Gastroesophageal sphincter (tissue), 4 donors: ENCODE measurements at regions not wholly inside any gene's neighbourhood (a gene's known extent, or its start where the extent isn't known, plus 50 kb on each side); places are given as distances from the start of the nearest gene placed in this dataset.

ENCODE experiments used
- ATAC-seq: fragments of 150-250 bp; one replicate; pipeline ENCODE4 v1.9.1; 2016; ENCODE audit warnings: mild to moderate bottlenecking, moderate library complexity
- H3K27ac ChIP-seq, 4 donors: fragments of 200-600 bp; sonication (generic) in 3 of 4; 1 replicate in 3 of 4; 2 replicates in 1 of 4; pipeline ENCODE4 v1.5.1; 2016 to 2019
- H3K27me3 ChIP-seq: fragments of 200-600 bp; sonication (generic); one replicate; pipeline ENCODE4 v1.5.1; 2019
- H3K36me3 ChIP-seq, 2 donors: fragments of 200-600 bp; sonication (generic); one replicate each; pipeline ENCODE4 v1.5.1; 2019; ENCODE audit warnings: control low read depth in 1 of 2
- H3K4me1 ChIP-seq, 3 donors: fragments of 200-600 bp; sonication (generic); 1 replicate in 2 of 3; 2 replicates in 1 of 3; pipeline ENCODE4 v1.5.1; 2016 to 2019; ENCODE audit warnings: control low read depth in 2 of 3
- H3K4me3 ChIP-seq, 2 donors: fragments of 200-600 bp; sonication (generic); one replicate each; pipeline ENCODE4 v1.5.1; 2019; ENCODE audit warnings: mild to moderate bottlenecking in 1 of 2, moderate library complexity in 1 of 2
- H3K9me3 ChIP-seq, 3 donors: fragments of 200-600 bp; sonication (generic); one replicate each; pipeline ENCODE4 v1.5.1; 2017 to 2019; ENCODE audit warnings: control low read depth in 2 of 3
- CTCF ChIP-seq, 4 experiments: fragments of 200-600 bp in 2 of 4; fragments of 450-650 bp in 2 of 4; sonication (generic) in 1 of 4; IDR thresholded peaks; one replicate each; pipeline ENCODE4 v1.5.1; 2017 to 2019; ENCODE audit warnings: antibody characterized with exemption in 4 of 4, mild to moderate bottlenecking in 2 of 4, moderate library complexity in 2 of 4
- EP300 ChIP-seq: sonication (generic); formaldehyde crosslinking; IDR thresholded peaks from one replicate; pipeline ENCODE4 v1.6.1; 2017; ENCODE audit warnings: antibody characterized with exemption, mild to moderate bottlenecking
- POLR2A ChIP-seq, 2 donors: fragments of 450-650 bp; IDR thresholded peaks; one replicate each; pipeline ENCODE4 v1.6.1; 2017; ENCODE audit warnings: antibody characterized with exemption in 2 of 2, mild to moderate bottlenecking in 2 of 2, moderate library complexity in 1 of 2
- POLR2AphosphoS5 ChIP-seq: sonication (generic); formaldehyde crosslinking; IDR thresholded peaks from one replicate; pipeline ENCODE4 v1.6.1; 2017; ENCODE audit warnings: antibody characterized with exemption
- WGBS, 2 donors: methylation state at CpG; one replicate each; pipeline ENCODE4 v1.1.5; 2018; ENCODE audit warnings: low coverage in 1 of 2; 5-methylcytosine and 5-hydroxymethylcytosine counted together

DNA sequence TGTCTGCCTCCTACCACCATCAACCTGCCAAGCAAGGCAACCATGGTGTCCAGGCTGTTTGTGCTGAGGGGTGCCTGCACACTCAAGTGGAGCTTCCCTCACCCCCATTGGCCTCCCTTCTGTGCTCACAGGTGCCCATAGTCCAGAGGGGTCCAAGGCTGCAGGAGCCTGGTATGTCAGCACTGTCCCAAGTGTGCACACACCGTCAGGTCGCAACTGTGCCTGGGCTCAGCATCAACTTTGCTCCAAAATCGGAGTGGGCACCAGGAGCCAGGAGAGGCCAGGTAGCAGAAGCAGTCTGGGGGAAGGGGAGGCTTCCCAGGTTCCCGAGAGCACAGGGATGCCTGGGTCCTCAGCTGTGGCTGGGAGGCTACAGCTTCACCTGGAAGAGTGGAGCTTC is 1528.2 kb upstream of the SLC39A10 start:
- Histone ChIP-seq H3K27me3 (no peaks in the 10 kb centered on the region), H3K27ac (no peak overlapping the region), H3K36me3 (no peaks in the 10 kb centered on the region), H3K9me3 (peaks cover 0 to 12% (median 0%) of the 10 kb centered on the region in 3 donors), H3K4me3 (no peak overlapping the region), H3K4me1 (no peaks in the 10 kb centered on the region)
- no CpG with 5 or more reads among the region's 4 CpGs for WGBS, 2 donors
- ATAC-seq: no peak
- no peak for TF ChIP-seq CTCF (IDR thresholded peaks at IDR 0.05)
- TF ChIP-seq POLR2A (IDR thresholded peaks at IDR 0.05): no peak
- no peak for TF ChIP-seq POLR2AphosphoS5

GRCh38 chr2:194126418-194126817 is 1530.6 kb upstream of the SLC39A10 start:
- Histone ChIP-seq H3K9me3 (peaks cover 0 to 12% (median 0%) of the 10 kb centered on the region in 3 donors), H3K4me1 (no peaks in the 10 kb centered on the region), H3K4me3 (no peak overlapping the region), H3K27me3 (no peaks in the 10 kb centered on the region), H3K27ac (no peak overlapping the region), H3K36me3 (no peaks in the 10 kb centered on the region)
- ATAC-seq: no peak
- TF ChIP-seq EP300 (no peak), POLR2AphosphoS5 (no peak), POLR2A (IDR thresholded peaks at IDR 0.05) (no peak), CTCF (IDR thresholded peaks at IDR 0.05) (no peak)
- 80 to 85% methylated on average over 3 of the region's 3 CpGs for WGBS, 2 donors

- TF ChIP-seq POLR2A (IDR thresholded peaks at IDR 0.05): no peak
- no peak for TF ChIP-seq POLR2AphosphoS5
- no peak for TF ChIP-seq EP300
- TF ChIP-seq CTCF (IDR thresholded peaks at IDR 0.05): no peak
- no peak overlapping the region for H3K4me3 ChIP-seq
- no peaks in the 10 kb centered on the region for H3K27me3 ChIP-seq
- WGBS, 2 donors: 69 to 77% methylated on average over 3 of the region's 3 CpGs
- no peaks in the 10 kb centered on the region for H3K9me3 ChIP-seq
- H3K27ac ChIP-seq: no peak overlapping the region
- no peaks in the 10 kb centered on the region for H3K4me1 ChIP-seq
- H3K36me3 ChIP-seq: no peaks in the 10 kb centered on the region
- no peak for ATAC-seq
These were observed 1540.2 kb upstream of the SLC39A10 start for GRCh38 chr2:194116861-194117260.

- no peaks in the 10 kb centered on the region for H3K4me1 ChIP-seq
- TF ChIP-seq EP300: no peak
- TF ChIP-seq POLR2A (IDR thresholded peaks at IDR 0.05): no peak
- TF ChIP-seq POLR2AphosphoS5: no peak
- TF ChIP-seq CTCF (IDR thresholded peaks at IDR 0.05): no peak
- 71 to 100% methylated on average over 1 of the region's 1 CpG for WGBS, 2 donors
- no peak overlapping the region for H3K4me3 ChIP-seq
- ATAC-seq: no peak
- no peaks in the 10 kb centered on the region for H3K36me3 ChIP-seq
- no peaks in the 10 kb centered on the region for H3K27me3 ChIP-seq
- H3K9me3 ChIP-seq: no peaks in the 10 kb centered on the region
- no peak overlapping the region for H3K27ac ChIP-seq
These were observed 1551.7 kb upstream of the SLC39A10 start for GRCh38 chr2:194105358-194105757.

GRCh38 chr2:194104687-194105086 is 1552.3 kb upstream of the SLC39A10 start:
- H3K4me3 ChIP-seq: no peak overlapping the region
- no peak for TF ChIP-seq POLR2AphosphoS5
- no peak for TF ChIP-seq POLR2A (IDR thresholded peaks at IDR 0.05)
- no peak for TF ChIP-seq EP300
- no peak for TF ChIP-seq CTCF (IDR thresholded peaks at IDR 0.05)
- ATAC-seq: no peak
- no peaks in the 10 kb centered on the region for H3K36me3 ChIP-seq
- no peak overlapping the region for H3K27ac ChIP-seq
- no peaks in the 10 kb centered on the region for H3K4me1 ChIP-seq
- no peaks in the 10 kb centered on the region for H3K9me3 ChIP-seq
- H3K27me3 ChIP-seq: no peaks in the 10 kb centered on the region
